ENCODE measurements at regions not wholly inside any gene's neighbourhood (a gene's known extent, or its start where the extent isn't known, plus 50 kb on each side); places are given as distances from the start of the nearest gene placed in this dataset.
"Not testable (repeated sequence)": the region's sequence is repeated elsewhere in the genome, so short reads cannot be mapped to it uniquely, and the experiment has no call there.

GRCh38 chr10:30199376-30200016 lies 140.1 kb upstream of the JCAD start:
- DNase-seq: no peak
- Histone ChIP-seq H3K27ac (ENCODE audit: low read length) (no peak overlapping the region), H3K4me3 (ENCODE audit: low read length) (no peak overlapping the region), H3K4me1 (ENCODE audit: control insufficient read depth, insufficient read depth, low read length) (no peaks in the 10 kb centered on the region), H3K9me3 (ENCODE audit: control insufficient read depth, low read depth, low read length) (peaks cover 7% of the 10 kb centered on the region), H3K36me3 (ENCODE audit: control insufficient read depth, insufficient read depth, low read length) (no peaks in the 10 kb centered on the region), H3K27me3 (ENCODE audit: control insufficient read depth, insufficient read depth, low read length) (peaks cover 8% of the 10 kb centered on the region)
- no CpG with 5 or more reads among the region's 6 CpGs for WGBS (ENCODE audit: insufficient coverage, low lambda C conversion rate)

DNA sequence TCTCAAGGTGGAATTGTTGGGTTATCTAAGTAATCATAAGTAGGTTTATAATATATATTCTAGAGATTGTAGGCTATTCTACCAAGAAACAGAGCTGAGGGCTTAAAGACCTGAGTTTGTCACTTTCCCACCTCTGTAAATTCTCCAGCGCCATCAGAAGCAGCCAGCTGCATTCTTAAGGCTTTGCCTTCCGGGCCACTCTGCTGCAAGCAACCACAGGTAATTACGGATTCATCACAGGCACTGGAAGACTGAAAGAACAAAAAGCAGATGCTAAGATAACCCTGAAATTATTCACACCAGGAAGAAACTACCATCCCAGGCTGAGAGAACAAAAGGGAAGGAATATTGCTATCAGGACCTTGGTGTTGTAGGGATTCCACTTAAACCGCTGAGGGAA lies 137.8 kb upstream of the JCAD start:
- Histone ChIP-seq H3K4me1 (ENCODE audit: control insufficient read depth, insufficient read depth, low read length) (no peaks in the 10 kb centered on the region), H3K36me3 (ENCODE audit: control insufficient read depth, insufficient read depth, low read length) (no peaks in the 10 kb centered on the region), H3K27ac (ENCODE audit: low read length) (no peak overlapping the region), H3K4me3 (ENCODE audit: low read length) (no peak overlapping the region), H3K9me3 (ENCODE audit: control insufficient read depth, low read depth, low read length) (no peaks in the 10 kb centered on the region), H3K27me3 (ENCODE audit: control insufficient read depth, insufficient read depth, low read length) (peaks cover 8% of the 10 kb centered on the region)
- DNase-seq: no peak
- 60% methylated on average over 1 of the region's 4 CpGs for WGBS (ENCODE audit: insufficient coverage, low lambda C conversion rate)

GRCh38 chr10:30196559-30196958 lies 137.2 kb upstream of the JCAD start:
- not testable (repeated sequence) for DNase-seq; H3K4me1 ChIP-seq (ENCODE audit: control insufficient read depth, insufficient read depth, low read length); H3K36me3 ChIP-seq (ENCODE audit: control insufficient read depth, insufficient read depth, low read length); H3K9me3 ChIP-seq (ENCODE audit: control insufficient read depth, low read depth, low read length); H3K4me3 ChIP-seq (ENCODE audit: low read length); H3K27me3 ChIP-seq (ENCODE audit: control insufficient read depth, insufficient read depth, low read length); H3K27ac ChIP-seq (ENCODE audit: low read length)
- 88% methylated on average over 1 of the region's 2 CpGs for WGBS (ENCODE audit: insufficient coverage, low lambda C conversion rate)

DNA sequence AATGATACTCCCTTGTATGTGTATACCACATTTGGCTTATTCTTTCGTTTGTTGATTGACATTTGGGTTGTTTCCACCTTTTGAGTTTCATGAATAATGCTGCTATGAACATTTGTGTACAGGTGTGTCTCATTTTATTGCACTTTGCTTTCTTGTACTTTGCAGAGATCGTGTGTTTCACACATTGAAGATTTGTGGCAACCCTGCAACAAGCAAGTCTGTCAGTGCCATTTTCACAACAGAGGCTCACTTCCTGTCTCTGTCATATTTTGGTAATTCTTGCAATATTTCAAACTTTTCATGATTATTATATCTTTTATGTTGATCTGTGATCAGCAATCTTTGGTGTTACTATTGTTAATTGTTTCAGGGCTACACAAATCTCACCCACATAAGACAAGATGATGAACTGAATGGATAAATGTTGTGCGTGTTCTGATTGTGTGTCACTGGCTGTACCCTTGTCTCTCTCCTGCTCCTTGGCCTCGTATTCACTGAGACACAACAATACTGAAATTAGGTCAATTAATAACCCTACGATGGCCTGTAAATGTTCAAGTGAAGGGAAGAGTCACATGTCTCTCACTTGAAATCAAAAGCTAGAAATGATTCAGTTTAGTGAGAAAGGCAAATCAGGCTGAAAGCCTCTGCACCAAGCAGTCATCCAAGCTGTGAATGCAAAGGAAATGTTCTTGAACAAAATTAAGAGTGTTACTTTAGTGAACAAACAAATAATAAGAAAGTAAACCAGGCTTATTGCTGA lies 133.6 kb upstream of the JCAD start:
- peaks cover 8% of the 10 kb centered on the region for H3K27me3 ChIP-seq (ENCODE audit: control insufficient read depth, insufficient read depth, low read length)
- no peaks in the 10 kb centered on the region for H3K36me3 ChIP-seq (ENCODE audit: control insufficient read depth, insufficient read depth, low read length)
- WGBS (ENCODE audit: insufficient coverage, low lambda C conversion rate): 100% methylated on average over 1 of the region's 5 CpGs
- no peak overlapping the region for H3K27ac ChIP-seq (ENCODE audit: low read length)
- no peaks in the 10 kb centered on the region for H3K9me3 ChIP-seq (ENCODE audit: control insufficient read depth, low read depth, low read length)
- no peaks in the 10 kb centered on the region for H3K4me1 ChIP-seq (ENCODE audit: control insufficient read depth, insufficient read depth, low read length)
- no peak overlapping the region for H3K4me3 ChIP-seq (ENCODE audit: low read length)
- DNase-seq: no peak

- WGBS (ENCODE audit: insufficient coverage, low lambda C conversion rate): 60% methylated on average over 3 of the region's 14 CpGs
- no peak overlapping the region for H3K27ac ChIP-seq (ENCODE audit: low read length)
These were observed 131.5 kb upstream of the JCAD start for GRCh38 chr10:30190577-30191552.

DNA sequence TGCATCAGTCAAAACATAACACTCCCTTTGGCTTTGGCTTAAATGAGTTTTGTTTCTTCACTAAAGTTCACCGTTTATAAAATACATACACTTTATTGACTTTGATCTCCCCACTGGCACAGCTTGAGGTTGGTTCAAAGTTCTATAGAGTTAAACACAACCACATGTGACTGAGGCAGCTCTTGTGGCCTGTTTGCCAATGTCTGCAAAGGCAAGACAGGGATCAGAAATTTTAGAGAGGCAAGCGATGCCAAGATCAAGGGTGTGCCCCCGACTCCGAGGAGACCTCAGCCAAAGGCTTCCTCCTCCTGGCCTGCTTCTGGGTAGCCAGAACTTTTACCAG lies 129.8 kb upstream of the JCAD start:
- WGBS (ENCODE audit: insufficient coverage, low lambda C conversion rate): no CpG with 5 or more reads among the region's 4 CpGs
- H3K9me3 ChIP-seq (ENCODE audit: control insufficient read depth, low read depth, low read length): no peaks in the 10 kb centered on the region
- DNase-seq: peak in 1 of 2 donors; percentile 39
- H3K36me3 ChIP-seq (ENCODE audit: control insufficient read depth, insufficient read depth, low read length): no peaks in the 10 kb centered on the region
- H3K27me3 ChIP-seq (ENCODE audit: control insufficient read depth, insufficient read depth, low read length): no peaks in the 10 kb centered on the region
- H3K4me3 ChIP-seq (ENCODE audit: low read length): no peak overlapping the region
- H3K27ac ChIP-seq (ENCODE audit: low read length): no peak overlapping the region
- peaks cover 10% of the 10 kb centered on the region for H3K4me1 ChIP-seq (ENCODE audit: control insufficient read depth, insufficient read depth, low read length)

More at GRCh38 chr10:30190577-30191552, 131.5 kb upstream of the JCAD start:
- Histone ChIP-seq H3K27me3 (ENCODE audit: control insufficient read depth, insufficient read depth, low read length) (no peaks in the 10 kb centered on the region), H3K36me3 (ENCODE audit: control insufficient read depth, insufficient read depth, low read length) (no peaks in the 10 kb centered on the region), H3K9me3 (ENCODE audit: control insufficient read depth, low read depth, low read length) (no peaks in the 10 kb centered on the region), H3K4me3 (ENCODE audit: low read length) (no peak overlapping the region), H3K4me1 (ENCODE audit: control insufficient read depth, insufficient read depth, low read length) (peaks cover 10% of the 10 kb centered on the region)
- peak; percentile 51 to 79 for DNase-seq

- Histone ChIP-seq H3K27ac (ENCODE audit: low read length) (no peak overlapping the region), H3K27me3 (ENCODE audit: control insufficient read depth, insufficient read depth, low read length) (no peaks in the 10 kb centered on the region), H3K4me3 (ENCODE audit: low read length) (no peak overlapping the region), H3K36me3 (ENCODE audit: control insufficient read depth, insufficient read depth, low read length) (no peaks in the 10 kb centered on the region), H3K9me3 (ENCODE audit: control insufficient read depth, low read depth, low read length) (no peaks in the 10 kb centered on the region), H3K4me1 (ENCODE audit: control insufficient read depth, insufficient read depth, low read length) (peaks cover 10% of the 10 kb centered on the region)
- no peak for DNase-seq
- WGBS (ENCODE audit: insufficient coverage, low lambda C conversion rate): 20% methylated on average over 2 of the region's 14 CpGs
These were observed 129.3 kb upstream of the JCAD start for GRCh38 chr10:30188556-30189237.

DNA sequence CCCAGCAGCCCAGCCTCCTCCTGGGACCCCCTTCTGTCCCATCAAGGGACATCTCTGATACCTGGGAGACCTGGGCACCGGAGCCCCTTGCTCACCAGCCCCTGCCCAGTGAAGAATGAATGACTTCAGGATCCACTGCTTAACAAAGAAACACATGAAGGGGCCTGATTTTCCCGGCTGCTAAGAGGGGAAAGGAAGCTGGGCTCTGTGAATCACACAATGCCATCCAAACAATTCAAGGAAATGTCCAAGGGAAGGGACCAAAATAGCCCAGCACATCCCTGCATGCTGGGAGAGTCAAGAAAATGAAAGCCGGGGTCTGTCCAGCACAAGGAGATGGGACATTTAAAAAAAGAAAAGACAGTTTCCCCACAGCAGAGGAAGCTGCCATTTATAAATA lies 128.7 kb upstream of the JCAD start:
- Histone ChIP-seq H3K27ac (ENCODE audit: low read length) (peak overlapping the region; percentile 1), H3K36me3 (ENCODE audit: control insufficient read depth, insufficient read depth, low read length) (no peaks in the 10 kb centered on the region), H3K4me1 (ENCODE audit: control insufficient read depth, insufficient read depth, low read length) (peaks cover 10% of the 10 kb centered on the region), H3K4me3 (ENCODE audit: low read length) (no peak overlapping the region), H3K9me3 (ENCODE audit: control insufficient read depth, low read depth, low read length) (no peaks in the 10 kb centered on the region), H3K27me3 (ENCODE audit: control insufficient read depth, insufficient read depth, low read length) (no peaks in the 10 kb centered on the region)
- WGBS (ENCODE audit: insufficient coverage, low lambda C conversion rate): 83% methylated on average over 1 of the region's 3 CpGs
- no peak for DNase-seq

- Histone ChIP-seq H3K4me1 (ENCODE audit: control insufficient read depth, insufficient read depth, low read length) (peaks cover 10% of the 10 kb centered on the region), H3K36me3 (ENCODE audit: control insufficient read depth, insufficient read depth, low read length) (no peaks in the 10 kb centered on the region), H3K27ac (ENCODE audit: low read length) (peak overlapping the region; percentile 18), H3K27me3 (ENCODE audit: control insufficient read depth, insufficient read depth, low read length) (no peaks in the 10 kb centered on the region), H3K4me3 (ENCODE audit: low read length) (no peak overlapping the region), H3K9me3 (ENCODE audit: control insufficient read depth, low read depth, low read length) (no peaks in the 10 kb centered on the region)
- no peak for DNase-seq
- WGBS (ENCODE audit: insufficient coverage, low lambda C conversion rate): no CpG with 5 or more reads among the region's 5 CpGs
These were observed 127.6 kb upstream of the JCAD start for GRCh38 chr10:30187010-30187409.

- no peak overlapping the region for H3K4me3 ChIP-seq (ENCODE audit: low read length)
- H3K9me3 ChIP-seq (ENCODE audit: control insufficient read depth, low read depth, low read length): no peaks in the 10 kb centered on the region
- H3K36me3 ChIP-seq (ENCODE audit: control insufficient read depth, insufficient read depth, low read length): no peaks in the 10 kb centered on the region
- DNase-seq: peak; percentile 71 to 88
- no peaks in the 10 kb centered on the region for H3K27me3 ChIP-seq (ENCODE audit: control insufficient read depth, insufficient read depth, low read length)
- H3K27ac ChIP-seq (ENCODE audit: low read length): peak overlapping the region; percentile 18
- peaks cover 10% of the 10 kb centered on the region for H3K4me1 ChIP-seq (ENCODE audit: control insufficient read depth, insufficient read depth, low read length)
- WGBS (ENCODE audit: insufficient coverage, low lambda C conversion rate): no CpG with 5 or more reads among the region's 10 CpGs
These were observed 127.0 kb upstream of the JCAD start for GRCh38 chr10:30186371-30186875.
